HG02588 (cell line): ENCODE measurements at regions not wholly inside any gene's neighbourhood (a gene's known extent, or its start where the extent isn't known, plus 50 kb on each side); places are given as distances from the start of the nearest gene placed in this dataset.
A peak's percentile ranks its signal among the peaks of the same experiment; 100 is the strongest.

Experiments
- ATAC-seq: cut with Tn5 transposase; IDR thresholded peaks from one replicate; pipeline ENCODE4 v1.9.1; 2021; ENCODE audit warnings: mild to moderate bottlenecking, moderate library complexity; ENCODE audit not compliant: unreplicated experiment

DNA sequence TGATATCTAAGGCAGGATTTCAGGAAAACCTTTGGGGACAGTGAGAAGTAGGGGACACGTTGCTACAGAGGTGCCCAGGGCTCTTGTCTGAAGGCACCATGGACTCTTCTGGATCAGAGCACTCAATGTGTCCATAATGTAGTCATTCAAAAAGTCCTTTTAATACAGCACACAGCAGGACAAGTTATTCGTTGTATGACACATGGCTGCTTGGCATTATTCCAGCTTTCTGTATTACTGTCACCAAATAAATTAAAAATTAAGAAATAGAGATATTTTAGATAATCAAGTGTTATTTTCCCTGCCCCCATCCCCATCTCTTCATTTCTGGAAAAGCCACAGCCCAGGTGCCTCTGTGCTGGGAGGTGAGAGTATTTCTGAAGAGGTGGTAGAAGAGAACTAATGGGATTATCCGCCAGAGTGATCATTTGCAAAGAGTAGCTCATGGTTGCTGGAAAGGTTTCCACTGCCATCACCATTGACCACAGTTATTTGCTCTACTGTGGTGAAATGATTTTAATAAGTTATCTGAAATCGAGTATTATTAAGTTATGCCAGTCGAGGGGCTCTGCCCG is 83.0 kb downstream of the CXCL12 start:
- no peak for ATAC-seq

DNA sequence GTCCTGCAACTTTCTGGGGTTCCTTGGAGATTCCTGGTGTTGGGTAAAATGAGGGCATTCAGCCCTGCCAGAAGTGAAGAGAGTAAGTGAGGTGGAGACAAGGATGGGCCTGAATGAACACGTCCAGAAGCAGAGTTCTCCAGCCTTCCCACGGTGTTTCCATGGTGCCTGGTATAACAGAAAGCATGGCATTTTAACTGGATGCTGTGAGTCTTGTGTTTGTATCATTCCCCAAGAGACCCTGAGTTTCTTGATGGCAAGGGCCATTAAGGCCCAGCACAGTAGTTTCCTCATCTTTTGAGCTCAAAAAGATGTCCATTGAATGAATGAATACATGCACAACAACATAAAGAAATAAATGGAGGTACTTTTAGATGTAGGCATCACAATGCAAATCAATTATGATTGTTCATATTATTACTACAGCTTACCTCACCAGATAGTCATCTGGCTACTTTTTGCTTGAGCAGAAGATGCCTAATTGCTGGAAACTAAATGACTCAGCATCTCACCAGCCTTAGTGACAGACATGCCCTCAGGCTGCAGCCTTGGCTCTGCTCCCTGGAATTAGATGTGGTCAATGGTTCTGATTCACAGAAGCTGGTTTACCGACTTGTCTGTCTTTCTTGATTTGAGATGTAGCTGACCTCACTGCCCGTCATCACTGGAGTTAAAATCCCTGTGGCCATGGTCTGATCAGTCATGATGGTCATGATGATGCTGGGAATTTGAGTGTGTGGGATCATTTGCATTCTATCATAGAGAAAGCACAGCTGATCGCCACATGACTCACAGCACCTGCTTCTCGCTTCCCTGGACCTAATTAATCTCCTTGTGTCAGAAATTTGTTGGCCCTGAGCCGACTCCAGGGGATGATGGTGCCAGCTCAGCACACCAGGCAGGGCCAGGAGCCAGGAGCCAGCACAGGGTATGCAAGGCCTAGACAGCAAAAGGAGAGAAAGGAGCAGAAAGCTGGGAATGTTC is 83.9 kb downstream of the CXCL12 start:
- ATAC-seq = peak; percentile 90

DNA sequence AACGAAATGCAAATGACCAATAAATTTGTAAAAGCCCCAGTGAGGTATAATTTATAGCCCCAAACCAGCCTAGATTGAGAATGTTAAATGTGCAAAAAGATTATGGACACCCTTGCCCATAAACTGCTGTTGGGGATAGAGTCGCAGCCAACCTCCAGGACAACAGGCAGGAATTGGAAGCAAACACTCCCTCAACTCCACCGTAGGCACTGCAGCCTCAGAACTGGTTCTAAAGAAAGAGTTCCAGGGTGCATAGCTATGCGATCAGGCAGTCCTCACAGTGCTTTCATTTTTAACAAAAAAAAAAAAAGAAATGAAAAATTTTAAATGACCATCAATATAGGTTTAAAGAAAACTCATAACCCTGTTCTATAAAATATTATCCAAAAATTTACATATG is 86.2 kb downstream of the CXCL12 start:
- ATAC-seq = no peak

DNA sequence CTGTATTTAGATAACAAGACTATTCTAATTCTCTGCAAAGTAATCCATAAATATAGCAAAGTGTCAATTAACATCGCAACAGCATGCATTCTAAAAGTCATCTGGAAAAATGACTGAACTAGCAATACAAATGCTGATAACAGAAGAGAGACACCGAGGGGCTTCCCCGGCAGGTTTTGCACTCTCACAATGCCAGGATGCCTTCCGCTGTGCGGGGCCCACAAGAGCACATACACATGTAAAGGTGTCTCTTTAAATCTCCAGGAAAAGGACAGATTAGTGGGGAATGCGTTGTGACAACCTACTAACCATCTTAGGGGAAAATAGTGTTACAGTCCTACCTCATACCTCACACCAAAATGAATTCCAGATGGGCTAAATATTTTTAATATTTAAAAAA is 86.9 kb downstream of the CXCL12 start:
- ATAC-seq = no peak

DNA sequence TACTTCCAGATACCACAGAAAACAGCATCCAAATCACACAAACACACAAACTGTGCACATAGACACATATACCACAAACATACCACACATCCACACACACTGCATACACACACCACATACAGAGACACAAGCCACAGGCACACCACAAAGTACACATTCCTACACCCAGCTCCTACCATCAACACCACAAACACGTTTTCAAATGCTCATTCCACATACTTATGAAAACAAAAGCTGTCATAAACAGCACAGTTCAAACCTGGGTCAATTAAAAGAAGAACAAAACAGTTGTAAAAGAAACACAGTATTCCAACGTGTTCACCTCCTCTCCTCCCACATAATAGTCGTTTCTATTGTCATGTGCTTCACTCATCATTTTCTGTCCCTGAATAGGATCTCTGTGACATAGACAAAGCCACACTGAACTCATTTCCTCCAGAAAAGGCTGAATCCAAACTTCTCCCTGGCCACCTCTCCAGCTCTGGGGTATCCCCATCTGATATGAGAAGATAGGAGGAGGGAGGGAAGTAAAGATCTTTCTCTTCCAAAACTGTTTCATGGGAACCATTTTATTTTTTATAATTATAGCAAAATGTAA is 89.2 kb downstream of the CXCL12 start:
- ATAC-seq = no peak

DNA sequence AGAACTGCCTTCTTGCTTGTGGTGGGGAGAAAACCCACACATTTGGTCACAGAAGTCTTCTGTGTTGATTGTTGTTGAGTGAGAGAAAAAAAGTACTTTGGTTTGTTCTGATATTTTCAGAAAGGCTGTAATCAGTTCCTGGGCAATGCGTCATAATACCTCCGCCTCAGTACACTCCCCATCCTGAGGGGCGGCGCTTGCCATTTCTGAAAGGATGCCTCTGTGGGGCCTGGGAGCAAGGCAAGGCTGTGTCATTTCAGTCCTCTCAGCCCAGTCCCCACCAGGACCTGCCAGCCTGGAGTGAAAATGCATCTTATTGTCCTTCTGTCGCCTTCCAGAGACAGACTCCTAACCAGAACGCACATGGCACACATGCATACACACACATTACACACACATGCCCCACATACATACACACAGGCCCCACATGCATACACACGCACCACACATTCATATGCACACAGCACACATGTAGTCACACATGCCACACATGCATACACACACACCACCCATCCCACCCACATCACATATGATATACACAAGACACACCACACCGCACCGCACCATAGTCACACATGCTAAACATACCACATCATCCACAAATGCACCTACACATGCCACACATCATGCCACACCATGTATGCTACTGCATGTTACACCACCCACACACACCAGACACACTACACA is 90.0 kb downstream of the CXCL12 start:
- ATAC-seq = no peak

DNA sequence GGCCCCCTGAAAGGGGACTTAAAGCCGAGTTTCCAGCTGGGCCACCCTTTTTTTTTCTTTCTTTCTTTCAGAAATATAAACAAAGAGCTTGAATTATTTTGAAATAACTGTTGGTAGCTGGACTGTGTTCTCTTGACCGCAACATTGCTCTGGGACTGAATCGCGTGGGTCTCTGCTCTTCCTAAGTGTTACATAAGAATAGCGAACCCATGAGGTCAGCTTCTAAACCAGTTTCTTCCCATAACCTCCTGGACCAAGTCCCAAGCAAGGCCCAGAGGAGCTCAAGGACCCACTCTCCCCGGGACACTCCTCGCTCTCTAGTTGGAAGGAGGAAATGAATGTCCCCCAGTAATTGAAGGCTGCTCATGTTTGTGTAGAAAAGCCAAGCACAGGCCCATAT is 91.1 kb downstream of the CXCL12 start:
- ATAC-seq = no peak

DNA sequence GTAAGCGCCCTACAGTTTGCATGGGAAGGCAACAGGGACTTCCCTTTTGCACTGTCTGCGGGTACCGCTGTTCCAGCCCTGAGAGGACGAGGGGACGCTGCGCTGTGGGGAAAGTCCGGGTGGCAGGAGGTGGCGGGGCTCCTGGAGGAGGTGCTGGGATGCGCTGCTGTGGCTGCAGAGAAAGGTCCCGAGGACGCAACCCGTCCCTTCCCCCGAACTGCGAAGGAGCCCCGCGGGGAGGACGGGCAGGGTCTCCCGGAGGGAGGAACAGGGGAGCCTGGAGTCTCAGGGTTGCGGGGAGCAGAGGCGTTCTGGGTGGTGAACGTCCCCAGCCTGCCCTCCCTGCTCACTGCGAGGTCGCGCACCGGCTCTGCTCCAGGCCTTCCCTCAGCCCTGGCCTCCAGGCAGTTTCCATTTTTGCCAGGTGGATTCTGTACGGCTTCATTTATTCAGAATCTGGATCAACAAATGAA is 91.6 kb downstream of the CXCL12 start:
- ATAC-seq = peak; percentile 73

DNA sequence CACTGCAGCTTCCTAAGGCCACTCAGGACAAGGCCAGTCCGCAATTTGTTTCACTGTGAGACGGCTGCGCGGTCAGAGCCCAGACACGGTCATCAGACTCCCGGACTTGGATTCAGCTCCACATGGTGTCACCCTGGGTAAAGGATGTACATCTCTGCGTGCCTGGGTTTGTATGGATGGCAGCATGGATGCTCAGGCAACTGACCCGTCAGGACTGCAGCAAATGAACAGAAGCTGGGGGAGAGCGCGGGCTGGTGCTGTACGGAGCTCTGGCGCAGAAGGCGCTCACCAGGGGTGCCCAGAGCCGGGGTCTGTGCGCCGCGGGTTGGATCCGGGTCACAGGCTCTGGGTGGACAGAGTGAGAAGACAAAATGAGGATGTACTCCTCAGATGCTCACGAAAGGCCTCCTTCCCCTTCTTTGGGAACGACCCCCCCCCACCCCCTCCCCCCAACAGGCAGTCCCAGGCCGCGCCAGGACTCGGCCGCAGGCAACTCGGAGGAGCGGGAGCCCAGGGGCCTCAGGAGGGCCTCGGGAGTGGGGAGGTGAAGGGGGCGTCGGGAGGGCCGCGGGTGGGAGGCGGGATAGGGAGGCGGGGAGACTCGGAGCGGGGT is 92.4 kb downstream of the CXCL12 start:
- no peak for ATAC-seq

DNA sequence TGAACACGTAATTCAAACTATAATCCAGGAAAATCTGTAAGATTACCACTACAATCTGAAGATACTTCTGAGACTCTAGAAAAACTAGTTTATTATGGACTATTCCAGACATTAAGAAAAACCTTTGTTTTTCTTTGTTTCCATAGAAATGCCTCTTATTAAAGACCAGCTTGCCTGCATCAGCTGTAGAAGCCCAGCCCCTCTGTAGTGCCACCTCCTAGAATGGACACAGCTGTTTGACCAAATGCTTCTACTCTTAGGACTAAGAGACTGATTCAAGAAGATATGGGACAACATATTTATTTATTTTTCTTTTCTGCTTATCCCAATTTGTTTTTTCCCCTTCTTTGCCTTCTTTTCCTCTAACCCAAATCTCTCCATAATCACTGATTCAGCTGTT is 93.8 kb downstream of the CXCL12 start:
- ATAC-seq = no peak

DNA sequence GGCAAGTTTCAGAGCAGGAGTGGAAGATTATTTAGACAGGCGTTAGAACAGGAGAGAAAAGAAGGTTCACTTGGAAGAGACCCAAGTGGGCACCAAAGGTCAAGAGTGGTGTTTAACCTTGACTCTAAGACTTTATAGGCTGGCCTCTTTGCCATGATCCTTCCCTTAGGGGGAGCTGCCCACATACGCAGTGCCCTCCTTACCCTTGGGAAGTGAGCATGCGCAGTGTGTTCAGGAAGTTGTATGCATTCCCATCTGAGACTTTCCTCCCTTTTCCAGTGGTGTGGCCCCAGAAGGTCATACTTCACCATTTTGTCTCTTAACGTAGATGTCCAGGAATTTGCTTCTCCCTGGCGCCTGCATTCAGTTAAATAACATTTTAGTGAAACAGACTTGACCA is 95.8 kb downstream of the CXCL12 start:
- ATAC-seq = no peak

DNA sequence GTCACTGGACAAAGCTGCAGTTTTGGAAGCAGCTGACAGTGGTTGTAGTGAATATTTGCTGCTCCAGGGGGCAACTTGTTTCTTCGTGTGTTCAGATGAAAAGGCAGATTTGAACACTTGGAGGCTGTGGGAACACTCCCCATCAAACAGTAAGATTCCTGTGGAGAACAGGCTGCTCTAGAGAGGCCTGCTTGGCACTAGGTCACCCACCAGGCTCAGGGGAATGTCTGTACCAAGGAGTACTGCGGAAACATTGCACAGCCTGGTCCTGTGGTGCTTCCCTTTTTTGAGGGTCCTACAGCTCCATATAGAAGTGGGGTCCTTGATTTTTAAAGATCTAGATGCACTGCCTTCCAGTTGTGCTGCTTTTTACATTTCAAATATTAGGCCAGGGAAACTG is 97.5 kb downstream of the CXCL12 start:
- no peak for ATAC-seq

DNA sequence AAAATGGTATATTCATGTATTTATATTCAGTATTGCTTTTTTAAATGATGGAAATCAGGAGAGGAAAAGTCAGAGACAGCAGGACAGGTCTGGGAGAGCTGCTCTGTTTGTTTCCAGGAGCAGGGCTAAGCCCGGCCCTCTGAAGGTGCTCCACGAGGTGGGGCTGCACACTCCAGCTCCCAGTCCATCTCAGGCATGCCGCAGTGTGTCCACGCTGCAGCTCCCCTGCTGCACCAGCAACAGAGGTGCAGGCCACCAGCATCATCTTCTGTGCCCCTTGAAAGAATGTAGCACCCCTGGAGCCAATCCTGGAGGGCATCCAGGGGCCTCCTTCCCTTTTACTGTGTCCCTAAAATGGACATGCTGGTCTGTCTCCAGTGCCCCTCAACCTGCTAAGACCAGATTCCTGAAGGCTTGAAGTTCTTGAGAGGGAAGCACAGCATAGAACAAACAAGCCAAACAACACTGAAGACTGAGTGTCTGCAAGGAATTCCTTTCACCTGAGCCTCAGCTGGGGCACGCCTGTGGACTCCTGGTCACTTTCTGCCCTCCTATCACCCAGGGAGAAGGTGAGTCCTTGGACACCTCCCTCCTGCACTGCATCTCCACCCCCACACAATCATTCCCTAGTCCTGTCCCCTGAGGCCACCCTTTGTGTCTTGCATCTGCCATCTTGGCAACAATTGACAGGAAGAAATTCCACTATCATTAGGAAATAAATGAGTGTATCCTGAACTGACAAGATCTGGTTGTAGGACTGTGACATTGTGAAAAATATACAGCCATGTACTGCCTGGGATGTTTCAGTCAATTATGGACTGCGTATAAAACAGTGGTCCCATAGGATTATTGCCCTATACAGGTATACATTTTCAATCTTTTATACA is 100.5 kb downstream of the CXCL12 start:
- ATAC-seq = no peak

DNA sequence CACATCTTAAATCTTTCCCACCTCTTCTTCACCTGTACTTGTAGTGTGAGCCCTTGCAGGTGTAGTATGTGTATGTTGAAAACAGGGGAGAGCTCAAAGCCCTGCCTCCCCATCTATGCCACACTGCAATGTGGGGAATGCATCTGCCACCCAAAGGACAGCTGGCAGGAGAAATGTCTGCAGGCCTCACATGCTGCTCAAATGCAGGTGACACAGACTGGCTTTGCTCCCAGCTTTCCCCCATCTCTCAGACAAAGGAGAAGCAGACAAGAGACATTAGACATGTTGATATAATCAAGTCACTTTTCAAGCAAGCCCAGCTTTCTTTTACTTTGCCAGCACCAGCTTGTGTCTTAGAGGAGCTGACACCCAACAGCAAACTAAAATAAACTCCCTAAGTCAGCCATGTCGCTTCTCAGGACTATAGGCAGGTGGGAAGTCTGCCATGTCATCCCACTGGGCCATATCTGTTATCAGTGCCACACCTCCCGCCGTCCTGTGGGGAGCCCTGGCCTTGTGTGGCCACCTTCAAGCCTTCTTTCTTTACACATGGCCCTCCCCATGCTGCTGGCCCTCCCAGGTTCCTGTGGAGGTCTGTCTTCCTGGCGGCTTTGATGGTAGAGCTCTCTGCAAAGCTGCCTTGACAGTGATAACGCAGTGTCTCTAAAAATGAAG is 102.1 kb downstream of the CXCL12 start:
- no peak for ATAC-seq

DNA sequence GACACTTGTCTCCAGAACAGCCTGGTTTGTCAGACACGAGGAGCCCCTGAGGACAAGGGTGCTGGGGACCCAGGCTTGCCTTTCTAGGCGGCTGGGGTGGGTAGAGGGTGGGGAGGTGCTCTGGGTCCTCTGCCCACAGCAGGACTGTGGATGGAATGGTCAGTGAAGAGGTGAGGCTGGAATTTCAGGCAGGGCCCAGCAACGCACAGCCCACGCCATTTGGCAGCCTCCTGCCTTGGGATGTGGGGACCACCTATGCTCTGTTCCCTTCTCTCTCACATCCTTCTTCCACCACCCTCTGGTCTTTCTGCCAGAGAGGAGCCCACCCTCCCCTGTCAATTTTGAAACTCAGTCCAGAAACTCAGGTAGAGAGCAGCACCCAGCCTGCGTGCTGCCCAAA is 103.2 kb downstream of the CXCL12 start:
- no peak for ATAC-seq

DNA sequence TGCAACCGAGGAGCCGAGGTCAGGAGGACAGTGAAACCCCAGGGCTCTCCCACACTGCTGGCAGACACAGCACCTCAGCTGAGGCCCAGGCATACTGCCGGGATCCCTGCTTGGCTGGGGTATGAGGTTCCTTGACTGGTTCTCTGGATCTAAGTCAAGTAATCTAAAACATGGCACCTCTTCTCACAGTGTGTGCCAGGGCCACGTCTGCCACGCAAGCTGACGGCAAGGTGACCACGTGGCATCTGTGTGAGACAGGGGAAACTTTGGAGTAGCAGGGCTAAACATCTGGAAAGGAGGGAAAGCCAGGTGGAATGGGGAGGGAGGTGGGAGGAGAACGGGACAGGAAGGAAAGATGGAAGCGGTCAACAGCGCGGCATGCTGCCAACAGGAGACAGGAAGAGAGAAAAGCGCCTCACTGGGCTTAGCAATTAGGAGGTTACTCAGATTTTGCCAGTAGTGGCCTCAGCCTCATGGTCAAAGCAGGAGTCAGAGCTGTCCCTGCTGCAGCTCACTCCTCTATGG is 103.7 kb downstream of the CXCL12 start:
- ATAC-seq = no peak

DNA sequence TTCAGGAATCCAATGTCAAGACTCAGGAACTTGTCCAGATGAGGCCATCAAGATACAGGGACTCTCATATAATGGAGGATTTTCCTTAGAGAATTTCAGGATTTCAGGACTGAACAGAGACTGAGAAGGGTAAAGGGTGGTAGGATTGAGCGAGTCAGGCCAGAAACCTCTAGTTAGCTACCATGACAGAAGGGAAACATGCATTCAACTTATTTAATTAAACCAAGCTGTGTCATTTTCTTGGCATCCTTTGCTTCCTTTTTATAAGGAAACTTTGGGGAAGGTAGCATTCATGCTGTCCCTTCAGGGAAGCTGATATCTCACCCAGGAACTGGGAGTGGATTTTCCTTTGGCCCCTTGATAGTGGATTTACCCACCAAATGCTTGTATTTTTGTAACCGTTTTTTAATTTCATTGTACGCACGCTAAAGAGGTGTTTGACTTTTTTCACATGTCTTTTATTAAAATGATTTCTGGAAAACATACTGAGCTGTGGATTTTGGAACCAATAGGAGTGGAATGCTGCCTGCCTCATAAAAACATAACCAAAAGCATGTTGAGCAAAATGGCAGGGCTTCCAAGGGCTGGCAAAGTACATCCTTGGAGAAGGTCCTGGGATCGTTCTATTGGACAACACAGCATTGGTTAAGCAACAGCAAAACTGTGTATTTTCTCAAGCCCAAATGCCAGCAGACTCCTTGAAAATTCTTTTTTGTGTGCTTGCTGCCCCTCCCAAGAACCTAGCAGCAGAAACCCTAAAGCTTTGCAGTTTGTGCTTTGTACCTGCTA is 104.5 kb downstream of the CXCL12 start:
- ATAC-seq = no peak

DNA sequence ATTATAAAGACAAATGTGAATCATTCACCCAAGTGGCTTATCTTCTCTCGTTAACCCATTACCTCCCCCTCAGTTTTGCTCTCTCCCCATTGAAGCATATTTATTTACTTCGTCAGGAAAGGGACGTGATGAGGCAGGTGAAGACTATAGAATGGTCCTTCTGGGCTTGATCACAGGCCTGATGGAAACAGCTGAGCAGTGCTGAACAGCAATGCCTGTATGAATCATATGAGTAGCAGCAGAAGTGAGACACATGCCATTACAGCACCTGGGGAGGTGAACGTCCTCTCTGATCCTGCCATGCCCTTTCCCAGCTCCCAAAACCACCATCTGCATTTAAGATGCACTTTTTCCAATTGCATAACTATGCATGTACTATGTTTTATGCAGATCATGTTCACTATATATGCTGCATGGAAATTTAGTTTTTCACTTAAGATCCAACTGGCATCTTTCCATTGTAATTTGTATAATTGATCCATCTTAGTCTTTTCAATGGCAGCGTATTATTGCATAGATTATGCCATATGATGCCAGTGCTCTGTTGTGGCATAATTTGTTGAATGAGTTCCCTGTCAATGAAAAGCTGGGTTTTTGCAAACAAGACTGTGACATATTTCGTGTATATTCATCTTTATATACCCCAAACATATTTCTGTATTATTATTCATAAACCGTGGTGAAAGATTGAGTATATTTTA is 105.3 kb downstream of the CXCL12 start:
- ATAC-seq = no peak
